GM12875 (cell line): ENCODE measurements at regions not wholly inside any gene's neighbourhood (a gene's known extent, or its start where the extent isn't known, plus 50 kb on each side); places are given as distances from the start of the nearest gene placed in this dataset.

Experiments
- H3K4me3 ChIP-seq: one replicate; pipeline ENCODE4 v1.5.1; 2011; ENCODE audit warnings: low read depth, low read length, control low read depth
- TF ChIP-seq, protein P1 (sequence below): IDR thresholded peaks from 2 replicates; pipeline ENCODE4 v1.5.1; 2011; ENCODE audit warnings: low read depth, mild to moderate bottlenecking, control low read depth, inconsistent platforms, low read length, moderate library complexity, borderline replicate concordance; ENCODE audit not compliant: insufficient read depth

GRCh38 chr20:24157213-24157612 is 168.6 kb upstream of the GGTLC1 start:
- no peak overlapping the region for H3K4me3 ChIP-seq
- TF ChIP-seq, protein P1, sequence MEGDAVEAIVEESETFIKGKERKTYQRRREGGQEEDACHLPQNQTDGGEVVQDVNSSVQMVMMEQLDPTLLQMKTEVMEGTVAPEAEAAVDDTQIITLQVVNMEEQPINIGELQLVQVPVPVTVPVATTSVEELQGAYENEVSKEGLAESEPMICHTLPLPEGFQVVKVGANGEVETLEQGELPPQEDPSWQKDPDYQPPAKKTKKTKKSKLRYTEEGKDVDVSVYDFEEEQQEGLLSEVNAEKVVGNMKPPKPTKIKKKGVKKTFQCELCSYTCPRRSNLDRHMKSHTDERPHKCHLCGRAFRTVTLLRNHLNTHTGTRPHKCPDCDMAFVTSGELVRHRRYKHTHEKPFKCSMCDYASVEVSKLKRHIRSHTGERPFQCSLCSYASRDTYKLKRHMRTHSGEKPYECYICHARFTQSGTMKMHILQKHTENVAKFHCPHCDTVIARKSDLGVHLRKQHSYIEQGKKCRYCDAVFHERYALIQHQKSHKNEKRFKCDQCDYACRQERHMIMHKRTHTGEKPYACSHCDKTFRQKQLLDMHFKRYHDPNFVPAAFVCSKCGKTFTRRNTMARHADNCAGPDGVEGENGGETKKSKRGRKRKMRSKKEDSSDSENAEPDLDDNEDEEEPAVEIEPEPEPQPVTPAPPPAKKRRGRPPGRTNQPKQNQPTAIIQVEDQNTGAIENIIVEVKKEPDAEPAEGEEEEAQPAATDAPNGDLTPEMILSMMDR = no peak

DNA sequence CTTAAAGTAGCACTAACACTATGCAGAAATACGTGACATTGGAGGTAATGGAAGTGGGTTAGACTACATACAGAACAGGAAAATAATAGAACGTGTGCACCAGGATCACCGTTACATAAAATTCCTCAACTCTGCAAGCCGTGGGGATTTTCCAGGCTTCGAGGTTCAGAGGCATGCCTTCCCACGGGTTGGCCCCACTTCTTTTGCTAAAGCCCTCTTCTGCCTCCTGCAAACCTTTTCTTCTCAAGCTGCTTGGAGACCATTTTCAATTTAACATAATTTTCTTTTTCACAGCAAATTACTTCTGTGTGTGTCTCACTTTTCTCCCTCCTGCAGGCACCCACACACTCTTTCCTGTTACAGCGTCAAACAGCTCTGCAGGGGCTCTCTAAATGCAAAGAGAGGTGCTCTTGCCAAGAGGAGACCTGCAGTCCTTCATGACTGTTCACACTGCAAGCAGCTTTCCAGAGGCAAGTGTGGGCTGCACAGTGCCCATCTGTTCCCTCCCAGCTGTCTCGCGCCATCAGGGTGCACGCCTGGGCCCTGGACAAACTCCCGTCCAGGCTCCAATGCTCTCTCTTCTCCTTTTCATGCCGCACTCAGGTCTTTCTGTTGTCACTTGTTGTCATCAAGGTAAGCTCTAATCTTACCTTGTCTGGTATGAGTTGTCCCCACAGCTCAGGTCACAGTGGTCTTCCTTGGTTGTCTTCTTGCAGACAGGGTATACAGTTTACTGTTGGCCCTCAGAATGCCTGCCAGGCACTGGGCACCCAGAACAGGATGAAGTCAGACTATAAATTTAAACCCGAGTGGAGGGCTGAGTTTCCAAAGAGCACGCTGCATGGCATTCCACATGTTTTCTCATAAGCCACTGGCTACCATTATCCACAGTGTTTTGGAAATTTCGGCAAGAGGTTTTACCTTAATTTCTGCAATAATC is 164.8 kb upstream of the GGTLC1 start:
- TF ChIP-seq, protein P1 = no peak
- no peak overlapping the region for H3K4me3 ChIP-seq

DNA sequence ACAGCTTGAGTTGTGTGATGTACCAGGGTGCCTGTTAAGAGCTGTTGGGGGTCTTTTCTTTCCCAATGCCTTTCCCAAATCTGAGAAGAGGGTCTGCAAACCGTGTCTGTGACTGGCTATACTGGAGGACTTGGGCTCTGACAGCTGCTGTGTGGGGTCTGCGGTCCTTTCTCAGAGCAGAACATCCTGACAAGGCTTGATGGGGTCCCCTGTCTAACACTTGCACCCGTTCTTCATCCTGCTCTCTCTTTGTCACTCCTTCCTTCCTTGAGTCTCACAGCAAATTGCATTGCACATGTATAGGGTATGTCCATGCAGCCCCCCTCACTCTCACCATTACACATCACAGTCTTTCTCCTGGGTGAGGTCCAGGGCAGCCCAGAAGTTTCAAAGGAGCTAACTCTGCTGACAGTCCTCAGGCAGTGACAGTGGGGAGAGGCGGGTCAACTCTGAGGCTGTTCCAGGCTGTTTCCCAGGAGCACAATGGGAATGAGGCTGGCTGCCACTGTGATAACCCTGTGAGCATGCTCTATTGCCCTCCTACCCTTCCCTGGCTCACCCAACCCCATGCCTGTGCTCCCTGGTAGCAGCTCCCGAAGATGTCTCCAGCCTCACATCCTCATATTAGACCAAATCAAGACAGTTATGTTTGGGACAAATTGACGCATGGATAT is 163.2 kb upstream of the GGTLC1 start:
- TF ChIP-seq, protein P1 = no peak
- H3K4me3 ChIP-seq = no peak overlapping the region

DNA sequence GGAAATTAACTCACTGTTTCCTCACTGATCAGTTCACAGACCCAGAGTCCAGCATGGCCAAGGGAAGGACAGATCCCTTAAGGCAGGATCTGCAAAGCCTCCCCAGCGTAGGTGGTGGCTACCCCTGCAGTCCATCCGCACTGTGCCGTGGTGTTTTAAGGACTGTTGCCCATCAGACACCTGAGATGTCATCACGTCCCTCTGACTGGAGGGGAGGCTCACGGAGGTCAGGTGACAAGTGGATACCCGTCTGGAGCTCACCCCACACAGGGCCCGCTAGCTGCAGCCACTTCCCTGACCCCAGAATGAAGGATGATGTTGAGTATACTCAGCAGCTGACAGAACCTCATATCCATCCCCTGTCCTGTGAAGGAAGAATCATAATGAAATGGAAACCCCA is 161.8 kb upstream of the GGTLC1 start:
- TF ChIP-seq, protein P1 = no peak
- H3K4me3 ChIP-seq = no peak overlapping the region

DNA sequence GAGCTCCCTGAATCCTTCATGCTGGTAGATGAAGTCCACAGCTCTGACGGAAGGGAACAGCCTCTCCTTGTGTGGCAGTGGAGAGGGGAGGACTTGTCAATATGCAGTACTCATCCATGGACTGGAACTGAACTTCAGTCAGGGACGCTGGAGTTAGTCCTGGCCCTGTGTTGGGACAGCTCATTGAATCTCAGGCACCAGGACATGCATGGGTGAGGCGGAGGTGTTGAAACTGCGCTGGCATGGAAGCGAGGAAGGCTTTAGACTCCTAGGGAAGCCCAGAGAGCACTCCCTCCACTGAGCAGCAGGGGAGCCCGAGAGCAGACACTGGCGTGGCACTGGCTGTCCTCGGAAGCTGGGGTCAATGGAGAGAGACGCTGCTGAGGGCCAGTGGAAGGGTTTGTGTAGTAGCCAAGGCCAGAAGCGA is 161.3 kb upstream of the GGTLC1 start:
- TF ChIP-seq, protein P1 = peak; percentile 65; the same call in 1 of the 2 replicates
- no peak overlapping the region for H3K4me3 ChIP-seq

DNA sequence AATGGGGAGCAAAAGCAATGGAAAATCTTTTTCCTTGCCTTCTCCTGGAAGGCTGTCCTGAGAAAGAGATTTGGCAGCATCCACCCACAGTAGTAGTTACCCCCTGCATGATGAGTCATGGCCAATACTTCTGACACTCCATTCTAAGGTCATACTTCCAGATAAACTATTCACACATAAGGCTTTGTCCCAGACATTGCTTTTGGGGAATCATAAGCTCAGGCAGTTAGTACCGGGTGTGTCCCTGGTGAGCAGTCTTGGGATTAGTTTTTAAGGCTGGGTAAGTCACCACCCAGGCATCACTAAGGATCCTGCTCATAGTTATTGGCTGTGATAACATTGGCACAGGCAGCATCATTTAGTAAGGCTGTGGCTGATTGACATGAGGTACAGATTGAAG is 160.6 kb upstream of the GGTLC1 start:
- TF ChIP-seq, protein P1 = no peak
- no peak overlapping the region for H3K4me3 ChIP-seq
